D721Med (cell line): ENCODE measurements at regions not wholly inside any gene's neighbourhood (a gene's known extent, or its start where the extent isn't known, plus 50 kb on each side); places are given as distances from the start of the nearest gene placed in this dataset.
"Not testable (repeated sequence)": the region's sequence is repeated elsewhere in the genome, so short reads cannot be mapped to it uniquely, and the experiment has no call there.

Experiments
- DNase-seq: peaks from one replicate; pipeline ENCODE4 v3.0.0; 2011; ENCODE audit warnings: low spot score; ENCODE audit not compliant: insufficient read length
- FAIRE-seq: peaks from 2 replicates; lab custom pipeline; 2011; peaks lifted over from hg19 to GRCh38; lab: Jason Lieb, UNC
- TF ChIP-seq, protein P1 (sequence below): IDR thresholded peaks from 2 replicates; pipeline ENCODE4 v1.5.1; 2012; ENCODE audit warnings: mild to moderate bottlenecking, control low read depth; ENCODE audit not compliant: insufficient read depth; ENCODE audit errors: missing control alignments

DNA sequence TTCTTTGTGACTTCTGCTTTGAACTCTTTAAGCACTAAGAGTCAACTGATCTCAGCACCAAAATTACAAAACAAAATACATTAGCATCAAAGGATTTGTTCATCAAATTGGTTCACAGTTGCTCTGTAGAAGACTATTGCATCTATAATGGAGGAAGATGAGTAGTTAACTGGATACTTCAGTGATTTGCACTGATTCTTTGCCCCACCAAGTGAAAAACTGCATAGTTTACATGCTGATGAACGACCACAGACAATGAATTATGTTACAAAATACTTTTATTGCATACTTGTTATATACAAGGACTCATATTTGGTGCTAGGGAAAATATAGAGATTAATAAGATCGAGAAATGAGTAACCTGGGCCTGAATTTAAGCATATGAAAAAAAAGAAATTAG, 107.2 kb downstream of the SCG2 start:
- DNase-seq (no peak), FAIRE-seq (no peak)
- TF ChIP-seq, protein P1, sequence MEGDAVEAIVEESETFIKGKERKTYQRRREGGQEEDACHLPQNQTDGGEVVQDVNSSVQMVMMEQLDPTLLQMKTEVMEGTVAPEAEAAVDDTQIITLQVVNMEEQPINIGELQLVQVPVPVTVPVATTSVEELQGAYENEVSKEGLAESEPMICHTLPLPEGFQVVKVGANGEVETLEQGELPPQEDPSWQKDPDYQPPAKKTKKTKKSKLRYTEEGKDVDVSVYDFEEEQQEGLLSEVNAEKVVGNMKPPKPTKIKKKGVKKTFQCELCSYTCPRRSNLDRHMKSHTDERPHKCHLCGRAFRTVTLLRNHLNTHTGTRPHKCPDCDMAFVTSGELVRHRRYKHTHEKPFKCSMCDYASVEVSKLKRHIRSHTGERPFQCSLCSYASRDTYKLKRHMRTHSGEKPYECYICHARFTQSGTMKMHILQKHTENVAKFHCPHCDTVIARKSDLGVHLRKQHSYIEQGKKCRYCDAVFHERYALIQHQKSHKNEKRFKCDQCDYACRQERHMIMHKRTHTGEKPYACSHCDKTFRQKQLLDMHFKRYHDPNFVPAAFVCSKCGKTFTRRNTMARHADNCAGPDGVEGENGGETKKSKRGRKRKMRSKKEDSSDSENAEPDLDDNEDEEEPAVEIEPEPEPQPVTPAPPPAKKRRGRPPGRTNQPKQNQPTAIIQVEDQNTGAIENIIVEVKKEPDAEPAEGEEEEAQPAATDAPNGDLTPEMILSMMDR, result no peak

DNA sequence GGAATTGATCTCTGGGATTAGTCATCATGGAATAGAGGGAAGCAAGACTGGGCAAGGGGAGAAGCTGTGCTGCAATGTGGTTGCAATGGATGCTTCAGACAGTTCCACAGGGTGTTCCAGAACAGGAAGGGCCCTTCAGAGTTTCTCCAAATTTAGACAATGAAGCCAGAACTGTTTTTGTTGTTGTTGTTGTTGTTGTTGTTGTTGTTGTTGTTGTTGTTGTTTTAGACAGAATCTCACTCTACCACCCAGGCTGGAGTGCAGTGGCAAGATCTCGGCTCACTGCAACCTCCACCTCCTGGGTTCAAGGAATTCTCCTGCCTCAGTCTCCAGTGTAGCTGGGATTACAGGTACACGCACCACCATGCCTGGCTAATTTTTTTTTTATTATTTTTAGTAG, 105.3 kb downstream of the SCG2 start:
- not testable (repeated sequence) for DNase-seq, FAIRE-seq

DNA sequence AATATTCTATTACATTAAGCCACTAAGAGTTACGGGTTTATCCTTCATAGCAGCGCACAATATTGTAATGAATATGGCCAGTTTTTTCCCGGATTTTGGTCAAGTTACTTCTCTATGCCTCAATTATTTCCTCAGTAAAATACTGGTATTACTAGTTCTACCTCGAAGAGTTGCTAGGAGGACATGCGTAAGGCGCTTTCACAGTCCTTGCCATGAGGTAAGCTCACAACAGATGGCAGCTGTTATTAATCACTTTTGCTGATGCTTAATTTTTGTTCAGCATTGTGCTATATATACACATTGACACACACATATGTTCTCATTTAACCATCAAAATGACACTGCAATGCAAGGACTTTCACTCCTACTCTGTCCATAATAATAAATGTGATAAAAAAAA, 101.5 kb downstream of the SCG2 start:
- TF ChIP-seq, protein P1, result no peak
- FAIRE-seq (no peak), DNase-seq (no peak)

DNA sequence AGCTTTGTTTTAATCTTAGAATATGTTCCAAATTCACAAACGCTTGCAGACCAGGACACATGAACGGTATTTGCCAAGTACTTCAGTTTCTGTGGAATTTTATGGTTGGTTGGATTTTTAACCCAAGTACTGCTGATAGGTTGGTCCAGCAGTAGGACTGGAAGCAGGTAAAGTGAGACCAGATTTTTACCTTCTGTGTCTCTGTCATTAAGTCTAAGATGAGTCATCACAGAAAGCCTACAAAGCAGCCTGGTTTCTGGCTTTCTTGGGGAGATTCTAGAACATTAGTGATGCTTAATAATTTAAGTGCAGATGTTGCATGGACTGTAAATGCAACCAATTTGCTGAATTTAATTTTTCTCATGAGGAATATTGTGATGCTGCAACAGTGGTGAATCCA, 100.5 kb downstream of the SCG2 start:
- FAIRE-seq, result no peak
- no peak for DNase-seq
- TF ChIP-seq, protein P1, result no peak

DNA sequence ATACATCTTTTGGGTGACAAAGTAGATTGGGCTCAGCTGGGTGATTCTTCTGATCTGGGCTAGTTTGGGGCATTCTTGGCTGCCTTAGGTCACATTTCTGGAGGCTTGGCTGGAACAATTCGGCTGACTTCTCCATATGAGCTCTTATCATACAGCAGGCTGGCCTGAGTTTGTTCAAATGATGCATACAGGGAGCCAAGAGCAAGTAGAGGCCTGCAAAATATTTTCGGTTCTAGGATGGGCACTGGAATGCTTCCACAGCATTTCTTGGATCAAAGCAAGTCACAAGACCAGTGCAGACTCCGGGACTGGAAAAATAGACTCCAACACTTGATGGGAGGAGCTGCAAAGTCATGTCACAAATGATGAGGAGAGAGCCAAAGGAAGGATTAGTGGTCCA, 98.4 kb downstream of the SCG2 start:
- DNase-seq (no peak), FAIRE-seq (no peak)
- TF ChIP-seq, protein P1, result no peak

DNA sequence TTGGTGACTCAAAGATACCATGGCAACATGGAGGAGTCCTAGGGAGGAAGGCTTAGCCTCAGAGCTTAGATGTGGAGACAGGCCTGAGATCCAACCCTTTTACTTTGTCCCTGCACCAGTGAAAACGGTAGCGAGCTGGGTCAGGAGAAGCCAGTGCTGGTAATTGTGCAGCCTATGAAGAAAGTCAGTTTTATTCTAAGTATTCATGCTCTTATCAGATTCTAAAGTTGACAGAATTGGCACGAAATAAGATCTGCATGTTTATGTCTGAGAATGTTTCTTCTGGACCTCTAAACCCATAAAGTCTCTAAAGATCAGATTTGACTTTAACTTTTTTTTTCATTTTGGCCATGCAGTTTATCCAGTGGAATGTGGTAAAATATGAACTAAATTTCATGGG, 93.8 kb downstream of the SCG2 start:
- no peak for FAIRE-seq
- no peak for DNase-seq
- TF ChIP-seq, protein P1, result no peak

DNA sequence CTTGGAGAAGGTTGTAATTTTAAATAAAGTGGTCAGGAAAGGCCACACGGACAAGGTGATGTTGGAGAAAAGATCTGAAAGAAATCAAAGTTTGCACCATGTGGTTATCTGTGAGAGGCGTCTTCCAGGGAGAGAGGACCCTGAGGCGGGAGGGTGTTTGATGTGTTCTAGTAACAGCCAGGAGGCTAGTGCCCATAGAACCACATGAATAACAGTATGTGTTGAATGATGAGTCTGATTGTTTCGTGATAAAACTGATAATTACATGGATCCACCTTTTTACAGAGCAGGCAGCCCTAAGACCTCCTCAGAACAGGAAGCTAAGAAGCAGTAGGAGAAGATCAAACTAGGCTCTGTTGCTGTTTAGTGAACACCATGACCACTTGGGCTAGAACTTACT, 91.4 kb downstream of the SCG2 start:
- FAIRE-seq (no peak), DNase-seq (no peak)
- TF ChIP-seq, protein P1, result no peak

DNA sequence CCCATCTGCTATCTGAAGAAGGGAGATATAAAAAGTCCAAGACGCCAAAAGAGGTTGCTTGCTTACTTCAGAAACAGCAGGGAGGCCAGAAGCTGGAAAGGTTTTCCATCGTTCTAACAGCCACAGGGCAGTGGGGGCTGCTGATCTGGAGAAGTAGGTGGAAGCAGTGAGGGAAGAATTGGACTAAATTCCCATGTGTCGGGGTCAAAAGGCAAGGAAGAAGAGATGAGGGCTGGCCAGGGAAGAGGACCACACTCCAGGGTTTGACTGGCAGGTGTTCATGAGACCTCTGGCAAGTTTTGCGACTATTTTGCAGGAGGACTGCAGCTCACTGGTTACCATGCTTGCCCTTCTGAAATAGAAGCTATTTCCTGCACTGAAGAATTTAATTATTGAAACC, 91.0 kb downstream of the SCG2 start:
- no peak for FAIRE-seq
- DNase-seq, result no peak
- TF ChIP-seq, protein P1, result no peak
